ENCODE measurements at regions not wholly inside any gene's neighbourhood (a gene's known extent, or its start where the extent isn't known, plus 50 kb on each side); places are given as distances from the start of the nearest gene placed in this dataset.
"Not testable (repeated sequence)": the region's sequence is repeated elsewhere in the genome, so short reads cannot be mapped to it uniquely, and the experiment has no call there.

GRCh38 chr5:17929171-17929570 is 294.9 kb downstream of the TAF11L14 start:
- H3K4me1 Mint-ChIP-seq, result no peaks in the 10 kb centered on the region
- ATAC-seq, result no peak
- H3K27ac Mint-ChIP-seq, result no peak overlapping the region
- H3K36me3 Mint-ChIP-seq (ENCODE audit: low read depth), result no peaks in the 10 kb centered on the region
- no peaks in the 10 kb centered on the region for H3K27me3 Mint-ChIP-seq
- H3K4me3 Mint-ChIP-seq, result no peak overlapping the region
- no peaks in the 10 kb centered on the region for H3K9me3 ChIP-seq (ENCODE audit: control insufficient read depth, low read length, poor library complexity, severe bottlenecking)
- DNase-seq, result no peak

- peaks cover 5% of the 10 kb centered on the region for H3K9me3 ChIP-seq (ENCODE audit: control insufficient read depth, low read length, poor library complexity, severe bottlenecking)
- Mint-ChIP-seq H3K4me3 (no peak overlapping the region), H3K4me1 (no peaks in the 10 kb centered on the region), H3K36me3 (ENCODE audit: low read depth) (no peaks in the 10 kb centered on the region), H3K27ac (no peak overlapping the region), H3K27me3 (no peaks in the 10 kb centered on the region)
- DNase-seq (no peak), ATAC-seq (no peak)
Observed at GRCh38 chr5:17930346-17930745, 296.1 kb downstream of the TAF11L14 start.

GRCh38 chr5:17944046-17944445 is 309.8 kb downstream of the TAF11L14 start:
- Mint-ChIP-seq H3K4me3 (no peak overlapping the region), H3K36me3 (ENCODE audit: low read depth) (no peaks in the 10 kb centered on the region), H3K27ac (no peak overlapping the region), H3K4me1 (no peaks in the 10 kb centered on the region), H3K27me3 (no peaks in the 10 kb centered on the region)
- DNase-seq (no peak), ATAC-seq (no peak)
- H3K9me3 ChIP-seq (ENCODE audit: control insufficient read depth, low read length, poor library complexity, severe bottlenecking), result no peaks in the 10 kb centered on the region

GRCh38 chr5:17947029-17947428 is 312.8 kb downstream of the TAF11L14 start:
- DNase-seq (no peak), ATAC-seq (no peak)
- no peaks in the 10 kb centered on the region for H3K4me1 Mint-ChIP-seq
- no peaks in the 10 kb centered on the region for H3K27me3 Mint-ChIP-seq
- H3K27ac Mint-ChIP-seq, result no peak overlapping the region
- H3K9me3 ChIP-seq (ENCODE audit: control insufficient read depth, low read length, poor library complexity, severe bottlenecking), result no peaks in the 10 kb centered on the region
- no peaks in the 10 kb centered on the region for H3K36me3 Mint-ChIP-seq (ENCODE audit: low read depth)
- H3K4me3 Mint-ChIP-seq, result no peak overlapping the region

GRCh38 chr5:17951392-17952169 is 317.3 kb downstream of the TAF11L14 start:
- Mint-ChIP-seq H3K4me1 (no peaks in the 10 kb centered on the region), H3K27me3 (no peaks in the 10 kb centered on the region), H3K27ac (no peak overlapping the region), H3K36me3 (ENCODE audit: low read depth) (no peaks in the 10 kb centered on the region), H3K4me3 (no peak overlapping the region)
- ATAC-seq, result no peak
- peaks cover 2% of the 10 kb centered on the region for H3K9me3 ChIP-seq (ENCODE audit: control insufficient read depth, low read length, poor library complexity, severe bottlenecking)
- DNase-seq, result no peak

GRCh38 chr5:17952231-17952630 is 318.0 kb downstream of the TAF11L14 start:
- Mint-ChIP-seq H3K36me3 (ENCODE audit: low read depth) (no peaks in the 10 kb centered on the region), H3K4me1 (no peaks in the 10 kb centered on the region), H3K27ac (no peak overlapping the region), H3K27me3 (no peaks in the 10 kb centered on the region), H3K4me3 (no peak overlapping the region)
- DNase-seq (no peak), ATAC-seq (no peak)
- peaks cover 2% of the 10 kb centered on the region for H3K9me3 ChIP-seq (ENCODE audit: control insufficient read depth, low read length, poor library complexity, severe bottlenecking)

GRCh38 chr5:17964067-17964466 is 329.8 kb downstream of the TAF11L14 start:
- Mint-ChIP-seq H3K4me3 (no peak overlapping the region), H3K4me1 (no peaks in the 10 kb centered on the region), H3K27me3 (no peaks in the 10 kb centered on the region), H3K27ac (no peak overlapping the region), H3K36me3 (ENCODE audit: low read depth) (no peaks in the 10 kb centered on the region)
- H3K9me3 ChIP-seq (ENCODE audit: control insufficient read depth, low read length, poor library complexity, severe bottlenecking), result peaks cover 4% of the 10 kb centered on the region
- DNase-seq (no peak), ATAC-seq (no peak)

GRCh38 chr5:17966640-17967402 is 332.6 kb downstream of the TAF11L14 start:
- H3K4me3 Mint-ChIP-seq, result no peak overlapping the region
- DNase-seq (no peak), ATAC-seq (no peak)
- H3K27me3 Mint-ChIP-seq, result no peaks in the 10 kb centered on the region
- no peak overlapping the region for H3K27ac Mint-ChIP-seq
- peaks cover 4% of the 10 kb centered on the region for H3K9me3 ChIP-seq (ENCODE audit: control insufficient read depth, low read length, poor library complexity, severe bottlenecking)
- H3K4me1 Mint-ChIP-seq, result no peaks in the 10 kb centered on the region
- no peaks in the 10 kb centered on the region for H3K36me3 Mint-ChIP-seq (ENCODE audit: low read depth)

- Mint-ChIP-seq H3K36me3 (ENCODE audit: low read depth) (no peaks in the 10 kb centered on the region), H3K27me3 (no peaks in the 10 kb centered on the region), H3K4me3 (no peak overlapping the region), H3K27ac (no peak overlapping the region), H3K4me1 (no peaks in the 10 kb centered on the region)
- ATAC-seq, result no peak
- DNase-seq, result no peak
- H3K9me3 ChIP-seq (ENCODE audit: control insufficient read depth, low read length, poor library complexity, severe bottlenecking), result no peaks in the 10 kb centered on the region
Observed at GRCh38 chr5:17976404-17976803, 342.1 kb downstream of the TAF11L14 start.

GRCh38 chr5:17978954-17979353 is 344.7 kb downstream of the TAF11L14 start:
- H3K4me1 Mint-ChIP-seq, result no peaks in the 10 kb centered on the region
- no peak overlapping the region for H3K4me3 Mint-ChIP-seq
- ATAC-seq (no peak), DNase-seq (no peak)
- H3K27ac Mint-ChIP-seq, result no peak overlapping the region
- no peaks in the 10 kb centered on the region for H3K36me3 Mint-ChIP-seq (ENCODE audit: low read depth)
- H3K27me3 Mint-ChIP-seq, result no peaks in the 10 kb centered on the region
- H3K9me3 ChIP-seq (ENCODE audit: control insufficient read depth, low read length, poor library complexity, severe bottlenecking), result no peaks in the 10 kb centered on the region

- H3K36me3 Mint-ChIP-seq (ENCODE audit: low read depth); DNase-seq; H3K27me3 Mint-ChIP-seq; ATAC-seq; H3K4me1 Mint-ChIP-seq; H3K27ac Mint-ChIP-seq; H3K9me3 ChIP-seq (ENCODE audit: control insufficient read depth, low read length, poor library complexity, severe bottlenecking); H3K4me3 Mint-ChIP-seq: not testable (repeated sequence)
Observed at GRCh38 chr5:17982626-17983025, 348.4 kb downstream of the TAF11L14 start.

- H3K36me3 Mint-ChIP-seq (ENCODE audit: low read depth), result no peaks in the 10 kb centered on the region
- H3K4me3 Mint-ChIP-seq, result no peak overlapping the region
- no peaks in the 10 kb centered on the region for H3K9me3 ChIP-seq (ENCODE audit: control insufficient read depth, low read length, poor library complexity, severe bottlenecking)
- DNase-seq (no peak), ATAC-seq (no peak)
- H3K27ac Mint-ChIP-seq, result no peak overlapping the region
- no peaks in the 10 kb centered on the region for H3K4me1 Mint-ChIP-seq
- H3K27me3 Mint-ChIP-seq, result no peaks in the 10 kb centered on the region
Observed at GRCh38 chr5:17989036-17989435, 354.8 kb downstream of the TAF11L14 start.

- H3K4me1 Mint-ChIP-seq, result no peaks in the 10 kb centered on the region
- H3K36me3 Mint-ChIP-seq (ENCODE audit: low read depth), result no peaks in the 10 kb centered on the region
- no peaks in the 10 kb centered on the region for H3K9me3 ChIP-seq (ENCODE audit: control insufficient read depth, low read length, poor library complexity, severe bottlenecking)
- H3K27ac Mint-ChIP-seq, result no peak overlapping the region
- DNase-seq (no peak), ATAC-seq (no peak)
- H3K4me3 Mint-ChIP-seq, result no peak overlapping the region
- no peaks in the 10 kb centered on the region for H3K27me3 Mint-ChIP-seq
Observed at GRCh38 chr5:17989567-17990563, 355.6 kb downstream of the TAF11L14 start.

Measured in T-helper 17 cell (primary cell).